ENCODE measurements at regions not wholly inside any gene's neighbourhood (a gene's known extent, or its start where the extent isn't known, plus 50 kb on each side); places are given as distances from the start of the nearest gene placed in this dataset.

DNA sequence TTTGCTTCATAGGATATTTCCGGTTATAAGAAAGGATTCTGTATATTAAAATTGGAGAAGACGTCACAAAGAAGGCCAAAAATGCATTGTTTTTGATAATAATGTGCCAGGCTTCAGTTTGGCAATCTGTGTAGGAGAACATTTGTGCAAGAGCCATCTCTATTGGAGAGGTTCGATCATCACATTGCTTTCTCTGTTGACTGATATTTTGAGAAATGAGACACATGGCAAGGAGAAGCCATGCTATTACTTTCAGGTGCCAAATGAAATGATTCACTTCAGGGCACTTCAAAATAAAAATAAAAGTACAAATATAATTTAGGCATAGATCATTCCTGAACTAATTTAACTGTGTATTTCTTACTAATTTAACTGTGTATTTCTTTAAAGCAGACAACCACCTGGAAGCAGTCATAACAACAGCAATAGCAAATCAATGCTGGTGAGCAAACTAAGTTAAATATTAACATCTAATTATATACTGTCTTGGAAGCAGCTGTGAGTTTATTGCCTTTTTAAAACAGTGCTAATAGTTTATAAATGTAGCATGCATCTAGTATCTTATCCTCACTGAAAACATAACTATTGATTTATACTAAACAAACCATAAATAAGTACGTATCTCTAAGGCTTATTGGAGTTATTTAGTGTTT, 50.2 kb upstream of the CHST9 start:
- TF ChIP-seq POLR2A (IDR thresholded peaks at IDR 0.05), result no peak
- TF ChIP-seq, protein P1, sequence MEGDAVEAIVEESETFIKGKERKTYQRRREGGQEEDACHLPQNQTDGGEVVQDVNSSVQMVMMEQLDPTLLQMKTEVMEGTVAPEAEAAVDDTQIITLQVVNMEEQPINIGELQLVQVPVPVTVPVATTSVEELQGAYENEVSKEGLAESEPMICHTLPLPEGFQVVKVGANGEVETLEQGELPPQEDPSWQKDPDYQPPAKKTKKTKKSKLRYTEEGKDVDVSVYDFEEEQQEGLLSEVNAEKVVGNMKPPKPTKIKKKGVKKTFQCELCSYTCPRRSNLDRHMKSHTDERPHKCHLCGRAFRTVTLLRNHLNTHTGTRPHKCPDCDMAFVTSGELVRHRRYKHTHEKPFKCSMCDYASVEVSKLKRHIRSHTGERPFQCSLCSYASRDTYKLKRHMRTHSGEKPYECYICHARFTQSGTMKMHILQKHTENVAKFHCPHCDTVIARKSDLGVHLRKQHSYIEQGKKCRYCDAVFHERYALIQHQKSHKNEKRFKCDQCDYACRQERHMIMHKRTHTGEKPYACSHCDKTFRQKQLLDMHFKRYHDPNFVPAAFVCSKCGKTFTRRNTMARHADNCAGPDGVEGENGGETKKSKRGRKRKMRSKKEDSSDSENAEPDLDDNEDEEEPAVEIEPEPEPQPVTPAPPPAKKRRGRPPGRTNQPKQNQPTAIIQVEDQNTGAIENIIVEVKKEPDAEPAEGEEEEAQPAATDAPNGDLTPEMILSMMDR (IDR thresholded peaks at IDR 0.05), result no peak

Data from uterus (tissue), 2 donors.